ENCODE measurements at regions not wholly inside any gene's neighbourhood (a gene's known extent, or its start where the extent isn't known, plus 50 kb on each side); places are given as distances from the start of the nearest gene placed in this dataset.

GRCh38 chr16:82262244-82262643 is 92.2 kb upstream of the MPHOSPH6 start:
- H3K36me3 ChIP-seq = no peaks in the 10 kb centered on the region
- no peak for DNase-seq
- no peak overlapping the region for H3K4me3 ChIP-seq
- no peak overlapping the region for H3K27ac ChIP-seq
- no peaks in the 10 kb centered on the region for H3K4me1 ChIP-seq (ENCODE audit: insufficient read depth)
- intact Hi-C loops (cut with DNase I) = loop anchor here in 2 of 4 donors (10.0 kb wide), 2 partner anchors 193 to 1613 kb away; no protein-coding TSS in a partner anchor
- H3K27me3 ChIP-seq = no peaks in the 10 kb centered on the region
- H3K9me3 ChIP-seq = no peaks in the 10 kb centered on the region
- 79 to 83% (median 80%) methylated on average over 3 of the region's 3 CpGs for WGBS, 3 donors
- no peak for TF ChIP-seq POLR2A (IDR thresholded peaks at IDR 0.05)
- no peak for TF ChIP-seq CTCF (IDR thresholded peaks at IDR 0.05)

GRCh38 chr16:82260212-82260795 is 90.3 kb upstream of the MPHOSPH6 start:
- H3K4me1 ChIP-seq (ENCODE audit: insufficient read depth) = no peaks in the 10 kb centered on the region
- no peaks in the 10 kb centered on the region for H3K36me3 ChIP-seq
- intact Hi-C loops (cut with DNase I) = loop anchor here in 2 of 4 donors (10.0 kb wide), 2 partner anchors 194 to 1614 kb away; no protein-coding TSS in a partner anchor
- no peak overlapping the region for H3K4me3 ChIP-seq
- 63 to 87% (median 74%) methylated on average over 6 of the region's 6 CpGs for WGBS, 3 donors
- no peak for TF ChIP-seq EP300 (IDR thresholded peaks at IDR 0.05)
- TF ChIP-seq CTCF (IDR thresholded peaks at IDR 0.05) = no peak
- TF ChIP-seq POLR2A (IDR thresholded peaks at IDR 0.05) = no peak
- no peaks in the 10 kb centered on the region for H3K9me3 ChIP-seq
- no peak overlapping the region for H3K27ac ChIP-seq
- H3K27me3 ChIP-seq = no peaks in the 10 kb centered on the region
- DNase-seq = no peak

- WGBS, 3 donors = 73 to 97% (median 83%) methylated on average over 1 of the region's 1 CpG
- no peaks in the 10 kb centered on the region for H3K9me3 ChIP-seq
- DNase-seq = no peak
- H3K4me1 ChIP-seq (ENCODE audit: insufficient read depth) = no peaks in the 10 kb centered on the region
- intact Hi-C loops (cut with DNase I) = loop anchor here in 2 of 4 donors (10.0 kb wide), 2 partner anchors 195 to 1615 kb away; no protein-coding TSS in a partner anchor
- H3K27ac ChIP-seq = no peak overlapping the region
- no peaks in the 10 kb centered on the region for H3K27me3 ChIP-seq
- TF ChIP-seq POLR2A (IDR thresholded peaks at IDR 0.05) (no peak), EP300 (IDR thresholded peaks at IDR 0.05) (no peak), CTCF (IDR thresholded peaks at IDR 0.05) (no peak)
- H3K36me3 ChIP-seq = no peaks in the 10 kb centered on the region
- H3K4me3 ChIP-seq = no peak overlapping the region
Observed at GRCh38 chr16:82259731-82260130, 89.7 kb upstream of the MPHOSPH6 start.

GRCh38 chr16:82257990-82258389 is 88.0 kb upstream of the MPHOSPH6 start:
- Histone ChIP-seq H3K27ac (no peak overlapping the region), H3K4me1 (ENCODE audit: insufficient read depth) (no peaks in the 10 kb centered on the region), H3K9me3 (no peaks in the 10 kb centered on the region), H3K27me3 (no peaks in the 10 kb centered on the region), H3K36me3 (no peaks in the 10 kb centered on the region), H3K4me3 (no peak overlapping the region)
- TF ChIP-seq EP300 (IDR thresholded peaks at IDR 0.05) = no peak
- no peak for TF ChIP-seq CTCF (IDR thresholded peaks at IDR 0.05)
- no peak for TF ChIP-seq POLR2A (IDR thresholded peaks at IDR 0.05)
- no peak for DNase-seq
- intact Hi-C loops (cut with DNase I) = no loop called here
- WGBS, 3 donors = 79 to 90% (median 87%) methylated on average over 7 of the region's 7 CpGs
